K562 (cell line): ENCODE measurements at regions not wholly inside any gene's neighbourhood (a gene's known extent, or its start where the extent isn't known, plus 50 kb on each side); places are given as distances from the start of the nearest gene placed in this dataset.
"Not testable (repeated sequence)": the region's sequence is repeated elsewhere in the genome, so short reads cannot be mapped to it uniquely, and the experiment has no call there.

ENCODE experiments used
- CEBPB ChIP-seq: fragments of 450-650 bp; IDR thresholded peaks from 2 replicates; pipeline ENCODE4 v1.6.1; 2016; ENCODE audit warnings: missing genetic modification characterization, missing compliant biosample characterization
- CHD2 ChIP-seq: IDR thresholded peaks from 2 replicates; pipeline ENCODE4 v1.6.1; 2011; ENCODE audit warnings: low read depth, low read length
- EP300 ChIP-seq: IDR thresholded peaks from 2 replicates; pipeline ENCODE4 v1.6.1; 2012; ENCODE audit warnings: low read length, improper control_type of control experiment
- HNRNPL ChIP-seq: fragments of 200-400 bp; formaldehyde crosslinking; IDR thresholded peaks from 2 replicates; pipeline ENCODE4 v1.6.1; 2017; ENCODE audit warnings: low read depth, mild to moderate bottlenecking, low read length
- KDM1A ChIP-seq, 2 experiments: fragments of 450-650 bp; IDR thresholded peaks; 2 replicates each; pipeline ENCODE4 v1.6.1; 2016; ENCODE audit warnings: mild to moderate bottlenecking in 2 of 2
- MYC ChIP-seq, 2 experiments: fragments of 250-450 bp in 1 of 2; sonication (Bioruptor Pico) in 1 of 2; IDR thresholded peaks; 2 replicates each; pipeline versions ENCODE4 v1.5.1 to v1.6.1; 2012 to 2021; ENCODE audit warnings: low read depth in 2 of 2, borderline replicate concordance in 1 of 2, improper control_type of control experiment in 1 of 2, low read length in 1 of 2, mild to moderate bottlenecking in 1 of 2, moderate library complexity in 1 of 2
- NR2C1 ChIP-seq, 2 experiments: fragments of 450-650 bp; IDR thresholded peaks; 2 replicates each; pipeline ENCODE4 v1.6.1; 2017; ENCODE audit warnings: mild to moderate bottlenecking in 2 of 2, antibody characterized with exemption in 1 of 2, inconsistent platforms in 1 of 2, missing compliant biosample characterization in 1 of 2, missing genetic modification characterization in 1 of 2
- POLR3A ChIP-seq: IDR thresholded peaks from 2 replicates; pipeline ENCODE4 v1.6.1; 2011; ENCODE audit warnings: borderline replicate concordance, mild to moderate bottlenecking, moderate library complexity; ENCODE audit not compliant: insufficient read length, insufficient read depth; ENCODE audit errors: extremely low read depth
- ZBTB17 ChIP-seq: fragments of 450-650 bp; formaldehyde crosslinking; IDR thresholded peaks from 2 replicates; pipeline ENCODE4 v1.4.0; 2020; ENCODE audit warnings: mild to moderate bottlenecking
- TF ChIP-seq, protein P1 (sequence below): sonication (generic); formaldehyde crosslinking; IDR thresholded peaks from 2 replicates; pipeline ENCODE4 v1.9.0; 2022; ENCODE audit warnings: mild to moderate bottlenecking, missing genetic modification reagents
- TF ChIP-seq, protein P2 (sequence below): fragments of 250-450 bp; sonication (Bioruptor Pico); IDR thresholded peaks from 2 replicates; pipeline ENCODE4 v1.9.0; 2021; ENCODE audit warnings: mild to moderate bottlenecking
- TF ChIP-seq, protein P3 (sequence below): fragments of 450-650 bp; IDR thresholded peaks from 2 replicates; pipeline ENCODE4 v1.7.0; 2016; ENCODE audit warnings: borderline replicate concordance
- TF ChIP-seq, protein P4 (sequence below), 3 experiments: IDR thresholded peaks in 2 of 3; conservative IDR thresholded peaks in 1 of 3; 2 replicates each; pipeline ENCODE4 v1.5.1; 2011 to 2012; ENCODE audit warnings: low read length in 3 of 3, mild to moderate bottlenecking in 3 of 3, control low read depth in 2 of 3, improper control_type of control experiment in 1 of 3, inconsistent platforms in 1 of 3, low read depth in 1 of 3, mixed read lengths in 1 of 3, moderate library complexity in 1 of 3; ENCODE audit not compliant: insufficient read depth in 2 of 3

DNA sequence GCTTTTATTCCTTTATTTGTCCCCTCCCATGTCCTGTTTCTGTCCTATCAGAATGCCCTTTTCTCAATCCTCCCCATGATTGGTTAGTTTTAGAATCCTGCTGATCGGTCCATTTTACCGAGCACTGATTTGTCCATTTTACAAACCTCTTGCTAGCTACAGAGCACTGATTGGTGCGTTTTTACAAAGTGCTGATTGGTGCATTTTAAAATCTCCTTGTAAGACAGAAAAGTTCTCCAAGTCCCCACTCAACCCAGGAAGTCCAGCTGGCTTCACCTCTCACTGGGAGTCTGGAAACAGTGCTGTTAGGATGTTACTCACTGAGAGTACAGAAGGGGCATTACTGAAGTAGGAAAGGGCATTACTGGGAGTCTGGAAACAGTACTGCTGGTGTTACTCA, 461.7 kb upstream of the CDH4 start:
- not testable (repeated sequence) for TF ChIP-seq EP300; KDM1A (IDR thresholded peaks at IDR 0.05); POLR3A; NR2C1 (IDR thresholded peaks at IDR 0.05); NR2C1 (tag; IDR thresholded peaks at IDR 0.05); MYC (IDR thresholded peaks at IDR 0.05; ENCODE audit: low read depth, low read length); MYC (CRISPR knock-in tag; IDR thresholded peaks at IDR 0.05; ENCODE audit: borderline replicate concordance, low read depth); HNRNPL; CHD2; CEBPB (tag); ZBTB17 (CRISPR knock-in tag)
- TF ChIP-seq, protein P1, sequence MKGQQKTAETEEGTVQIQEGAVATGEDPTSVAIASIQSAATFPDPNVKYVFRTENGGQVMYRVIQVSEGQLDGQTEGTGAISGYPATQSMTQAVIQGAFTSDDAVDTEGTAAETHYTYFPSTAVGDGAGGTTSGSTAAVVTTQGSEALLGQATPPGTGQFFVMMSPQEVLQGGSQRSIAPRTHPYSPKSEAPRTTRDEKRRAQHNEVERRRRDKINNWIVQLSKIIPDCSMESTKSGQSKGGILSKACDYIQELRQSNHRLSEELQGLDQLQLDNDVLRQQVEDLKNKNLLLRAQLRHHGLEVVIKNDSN (CRISPR knock-in tag), result not testable (repeated sequence)
- TF ChIP-seq, protein P2, sequence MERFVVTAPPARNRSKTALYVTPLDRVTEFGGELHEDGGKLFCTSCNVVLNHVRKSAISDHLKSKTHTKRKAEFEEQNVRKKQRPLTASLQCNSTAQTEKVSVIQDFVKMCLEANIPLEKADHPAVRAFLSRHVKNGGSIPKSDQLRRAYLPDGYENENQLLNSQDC (CRISPR knock-in tag), result not testable (repeated sequence)
- TF ChIP-seq, protein P3, sequence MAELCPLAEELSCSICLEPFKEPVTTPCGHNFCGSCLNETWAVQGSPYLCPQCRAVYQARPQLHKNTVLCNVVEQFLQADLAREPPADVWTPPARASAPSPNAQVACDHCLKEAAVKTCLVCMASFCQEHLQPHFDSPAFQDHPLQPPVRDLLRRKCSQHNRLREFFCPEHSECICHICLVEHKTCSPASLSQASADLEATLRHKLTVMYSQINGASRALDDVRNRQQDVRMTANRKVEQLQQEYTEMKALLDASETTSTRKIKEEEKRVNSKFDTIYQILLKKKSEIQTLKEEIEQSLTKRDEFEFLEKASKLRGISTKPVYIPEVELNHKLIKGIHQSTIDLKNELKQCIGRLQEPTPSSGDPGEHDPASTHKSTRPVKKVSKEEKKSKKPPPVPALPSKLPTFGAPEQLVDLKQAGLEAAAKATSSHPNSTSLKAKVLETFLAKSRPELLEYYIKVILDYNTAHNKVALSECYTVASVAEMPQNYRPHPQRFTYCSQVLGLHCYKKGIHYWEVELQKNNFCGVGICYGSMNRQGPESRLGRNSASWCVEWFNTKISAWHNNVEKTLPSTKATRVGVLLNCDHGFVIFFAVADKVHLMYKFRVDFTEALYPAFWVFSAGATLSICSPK, result not testable (repeated sequence)
- TF ChIP-seq, protein P4, sequence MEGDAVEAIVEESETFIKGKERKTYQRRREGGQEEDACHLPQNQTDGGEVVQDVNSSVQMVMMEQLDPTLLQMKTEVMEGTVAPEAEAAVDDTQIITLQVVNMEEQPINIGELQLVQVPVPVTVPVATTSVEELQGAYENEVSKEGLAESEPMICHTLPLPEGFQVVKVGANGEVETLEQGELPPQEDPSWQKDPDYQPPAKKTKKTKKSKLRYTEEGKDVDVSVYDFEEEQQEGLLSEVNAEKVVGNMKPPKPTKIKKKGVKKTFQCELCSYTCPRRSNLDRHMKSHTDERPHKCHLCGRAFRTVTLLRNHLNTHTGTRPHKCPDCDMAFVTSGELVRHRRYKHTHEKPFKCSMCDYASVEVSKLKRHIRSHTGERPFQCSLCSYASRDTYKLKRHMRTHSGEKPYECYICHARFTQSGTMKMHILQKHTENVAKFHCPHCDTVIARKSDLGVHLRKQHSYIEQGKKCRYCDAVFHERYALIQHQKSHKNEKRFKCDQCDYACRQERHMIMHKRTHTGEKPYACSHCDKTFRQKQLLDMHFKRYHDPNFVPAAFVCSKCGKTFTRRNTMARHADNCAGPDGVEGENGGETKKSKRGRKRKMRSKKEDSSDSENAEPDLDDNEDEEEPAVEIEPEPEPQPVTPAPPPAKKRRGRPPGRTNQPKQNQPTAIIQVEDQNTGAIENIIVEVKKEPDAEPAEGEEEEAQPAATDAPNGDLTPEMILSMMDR (IDR thresholded peaks at IDR 0.05 in 2 of 3, conservative IDR thresholded peaks at IDR 0.05 in 1 of 3; ENCODE audit: insufficient read depth in 2 of 3, low read depth in 1 of 3, low read length in 3 of 3), result not testable (repeated sequence)
